Medulla oblongata (tissue), 1 donor: ENCODE measurements at regions not wholly inside any gene's neighbourhood (a gene's known extent, or its start where the extent isn't known, plus 50 kb on each side); places are given as distances from the start of the nearest gene placed in this dataset.

ENCODE experiments used
- DNase-seq: peaks from one replicate; pipeline ENCODE4 v3.0.0-alpha.2; 2015; ENCODE audit errors: extremely low spot score

- DNase-seq = no peak
Observed at GRCh38 chr22:49241174-49241851, 586.4 kb downstream of the BRD1 start.

DNA sequence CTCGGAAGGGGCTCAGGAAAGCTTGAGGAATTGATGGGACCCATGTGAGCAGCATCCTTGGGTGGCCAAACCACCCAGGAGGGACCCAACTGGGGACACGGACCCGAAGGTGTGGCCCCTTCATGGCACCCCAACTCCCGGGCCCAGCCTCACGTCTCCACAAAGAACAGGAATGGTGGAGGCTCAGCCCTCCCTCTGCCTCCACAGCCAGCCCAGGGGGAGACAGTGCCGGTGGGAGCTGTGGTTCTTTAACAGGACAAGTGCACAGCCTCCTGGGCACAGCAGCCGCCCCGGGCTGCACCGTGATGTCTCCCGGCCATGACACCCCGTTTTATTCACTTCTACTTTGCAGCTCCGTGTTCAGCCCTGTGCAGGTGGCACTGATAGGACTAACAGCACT is 587.2 kb downstream of the BRD1 start:
- DNase-seq = no peak

GRCh38 chr22:49240016-49240380 is 587.7 kb downstream of the BRD1 start:
- DNase-seq = no peak

DNA sequence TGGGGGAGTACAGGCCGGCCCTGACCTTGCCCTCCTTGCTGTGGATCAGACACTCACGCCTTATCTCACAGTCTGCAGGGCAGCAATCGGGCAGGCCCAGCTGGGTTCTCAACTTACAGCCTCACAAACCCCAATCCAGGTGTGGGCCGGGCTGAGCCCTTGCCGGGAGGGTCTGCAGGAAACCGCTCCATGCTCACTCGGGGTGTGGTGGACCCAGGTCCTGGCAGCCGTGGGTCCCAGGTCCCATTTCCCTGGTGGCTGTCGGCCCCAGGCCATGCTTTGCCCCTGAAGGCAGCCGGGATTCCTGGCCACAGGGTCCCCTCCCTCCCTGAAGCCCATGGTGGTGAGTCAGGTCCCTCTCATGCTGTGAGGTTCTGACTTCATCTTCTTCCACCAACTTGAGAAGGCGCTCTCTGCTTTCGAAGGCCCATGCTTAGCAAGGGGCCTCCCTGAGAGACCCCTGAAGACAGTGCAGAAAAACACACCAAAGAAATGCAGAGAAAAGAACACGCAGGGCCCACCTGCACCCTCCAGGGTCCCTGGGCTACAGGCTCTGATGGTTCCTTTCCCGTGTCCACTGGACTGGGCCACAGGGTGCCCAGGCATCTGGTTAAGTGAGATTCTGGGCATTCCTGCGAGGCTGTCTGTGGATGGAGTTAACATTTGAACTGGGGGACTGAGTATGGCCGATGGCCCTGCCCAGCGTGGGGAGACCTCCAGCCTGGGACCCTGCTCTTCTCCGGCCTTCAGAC is 588.2 kb downstream of the BRD1 start:
- no peak for DNase-seq

DNA sequence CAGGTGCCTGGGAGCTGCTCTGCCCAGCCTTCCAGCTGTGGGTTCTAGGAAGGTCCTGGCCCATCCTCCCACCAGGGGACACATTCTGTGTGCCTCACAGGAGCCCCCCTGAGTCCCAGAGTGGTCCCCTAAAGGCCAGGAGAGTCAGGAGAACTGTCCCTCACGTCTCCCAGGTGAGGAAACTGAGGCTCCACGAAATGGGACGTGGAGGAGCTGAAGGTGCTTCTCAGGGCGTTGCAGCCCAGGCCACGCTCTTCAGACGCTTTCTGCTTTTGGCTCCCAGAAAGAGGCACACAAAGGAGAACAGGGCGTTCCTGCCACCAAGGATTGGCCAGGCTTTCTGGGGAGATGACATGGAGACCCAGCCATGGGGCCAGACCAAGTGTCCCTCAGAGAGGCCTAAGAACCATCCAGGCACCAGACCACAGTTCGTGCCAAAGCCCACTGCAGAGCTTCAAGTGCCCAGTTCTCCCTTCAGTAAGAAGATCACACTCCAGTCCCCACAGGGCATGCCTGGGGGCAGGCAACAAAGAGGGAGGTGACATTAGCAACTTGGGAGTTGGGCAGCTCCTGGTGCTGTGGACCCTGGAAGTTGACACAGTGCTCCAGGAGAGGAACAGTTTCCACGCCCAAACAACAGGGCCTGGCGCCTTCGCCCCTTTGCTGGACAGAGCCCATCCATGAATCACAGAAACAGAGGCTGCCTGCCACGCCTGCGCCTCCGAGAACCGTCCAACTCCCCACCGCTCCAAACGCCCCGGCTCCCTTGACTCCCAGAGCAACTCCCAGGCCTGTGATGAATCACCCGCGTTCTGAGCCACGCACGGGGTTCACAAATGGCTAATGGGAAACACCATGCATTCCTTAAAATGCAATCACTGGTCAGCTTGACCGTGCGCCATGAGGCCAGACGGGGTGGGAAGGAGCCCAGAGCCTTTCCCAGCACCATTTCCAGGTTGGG is 589.2 kb downstream of the BRD1 start:
- no peak for DNase-seq

- DNase-seq = no peak
Observed at GRCh38 chr22:49237703-49238102, 590.0 kb downstream of the BRD1 start.

DNA sequence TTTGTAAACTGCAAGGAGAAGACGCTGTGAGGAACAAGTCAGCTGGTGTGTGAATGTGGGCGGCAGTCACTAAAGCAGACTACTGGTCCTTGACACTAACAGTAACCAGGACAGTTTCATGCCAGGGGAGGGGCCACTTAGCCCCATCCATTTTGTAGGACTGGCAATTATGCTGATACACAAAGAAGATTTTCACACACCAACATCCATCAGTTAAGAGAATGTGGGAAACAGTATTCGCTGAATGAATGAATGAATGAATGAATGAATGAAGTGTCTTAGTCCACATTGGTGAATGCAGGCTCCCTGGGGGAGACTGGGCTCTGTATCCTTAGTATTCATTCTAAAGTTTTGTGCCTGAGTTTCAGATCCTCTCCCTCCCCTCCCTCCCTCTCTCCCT is 590.4 kb downstream of the BRD1 start:
- DNase-seq = no peak

GRCh38 chr22:49236541-49237075 is 591.1 kb downstream of the BRD1 start:
- DNase-seq = no peak

DNA sequence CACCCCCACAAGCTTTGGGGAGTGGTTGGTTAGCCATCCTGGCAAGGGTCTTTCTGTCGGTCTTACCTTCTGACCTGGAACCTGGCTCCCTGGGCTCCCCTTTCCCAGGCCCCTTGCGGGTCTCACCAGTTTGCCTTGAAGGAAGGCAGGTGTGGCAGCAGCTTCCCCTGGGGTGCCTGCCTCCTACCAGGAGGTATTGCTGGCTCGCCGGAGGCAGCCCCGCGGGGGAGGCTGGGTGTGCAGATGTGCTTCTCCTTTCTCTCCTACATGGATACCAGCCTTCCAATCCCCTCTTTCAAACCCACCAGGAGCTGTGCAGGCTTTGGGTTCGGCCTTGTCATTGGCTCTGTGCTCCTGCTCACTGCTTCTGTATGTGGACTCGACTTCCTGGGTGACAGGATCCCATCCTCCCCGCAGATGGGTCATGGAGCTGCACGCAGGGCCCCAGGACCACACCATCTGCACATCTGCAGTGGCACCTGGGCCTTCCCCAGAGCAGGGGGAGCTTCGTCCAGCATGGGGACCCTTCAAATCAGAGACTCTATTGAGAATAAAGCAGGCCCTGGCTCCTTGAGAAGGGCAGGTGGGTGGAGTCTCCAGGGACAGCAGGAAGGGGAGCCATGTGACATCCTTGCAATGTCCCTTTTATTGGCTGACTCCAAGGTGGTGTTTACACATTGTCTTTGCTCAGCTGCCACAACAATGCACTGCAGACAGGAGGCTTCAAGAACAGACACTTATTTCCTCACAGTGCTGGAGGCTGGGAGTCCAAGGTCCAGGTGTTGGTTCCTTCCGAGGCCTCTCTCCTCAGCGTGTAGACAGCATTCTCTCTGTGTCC is 592.0 kb downstream of the BRD1 start:
- no peak for DNase-seq

- DNase-seq = no peak
Observed at GRCh38 chr22:49234459-49234858, 593.2 kb downstream of the BRD1 start.

DNA sequence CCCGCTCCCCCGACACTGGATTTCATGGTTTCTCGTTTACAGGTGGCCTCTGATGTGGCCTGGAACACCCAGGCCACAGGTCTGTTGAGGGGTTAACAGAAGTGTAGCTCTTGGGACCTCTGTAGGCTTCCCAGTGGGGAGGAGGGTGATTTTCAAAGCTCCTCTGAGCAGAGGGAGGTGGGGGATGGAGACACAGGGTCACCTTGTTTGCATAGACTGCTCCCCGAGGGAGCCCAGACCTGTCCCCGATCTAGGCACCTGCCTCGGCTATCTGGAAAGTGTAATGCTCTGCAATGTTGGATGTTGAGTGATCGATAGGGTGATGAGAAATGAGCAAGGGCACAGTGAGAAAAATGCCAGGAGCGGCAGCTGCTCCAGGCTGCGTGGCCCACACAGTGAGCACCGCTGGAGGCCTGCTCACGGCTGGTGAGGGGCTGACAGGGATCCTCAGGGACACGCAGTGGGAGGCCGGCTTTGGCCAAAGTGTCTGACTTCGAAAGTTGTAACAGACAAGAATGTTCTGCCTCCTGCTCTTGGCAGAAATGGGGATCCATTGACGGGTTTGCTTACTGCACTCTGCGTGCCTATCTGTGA is 594.1 kb downstream of the BRD1 start:
- DNase-seq = no peak

DNA sequence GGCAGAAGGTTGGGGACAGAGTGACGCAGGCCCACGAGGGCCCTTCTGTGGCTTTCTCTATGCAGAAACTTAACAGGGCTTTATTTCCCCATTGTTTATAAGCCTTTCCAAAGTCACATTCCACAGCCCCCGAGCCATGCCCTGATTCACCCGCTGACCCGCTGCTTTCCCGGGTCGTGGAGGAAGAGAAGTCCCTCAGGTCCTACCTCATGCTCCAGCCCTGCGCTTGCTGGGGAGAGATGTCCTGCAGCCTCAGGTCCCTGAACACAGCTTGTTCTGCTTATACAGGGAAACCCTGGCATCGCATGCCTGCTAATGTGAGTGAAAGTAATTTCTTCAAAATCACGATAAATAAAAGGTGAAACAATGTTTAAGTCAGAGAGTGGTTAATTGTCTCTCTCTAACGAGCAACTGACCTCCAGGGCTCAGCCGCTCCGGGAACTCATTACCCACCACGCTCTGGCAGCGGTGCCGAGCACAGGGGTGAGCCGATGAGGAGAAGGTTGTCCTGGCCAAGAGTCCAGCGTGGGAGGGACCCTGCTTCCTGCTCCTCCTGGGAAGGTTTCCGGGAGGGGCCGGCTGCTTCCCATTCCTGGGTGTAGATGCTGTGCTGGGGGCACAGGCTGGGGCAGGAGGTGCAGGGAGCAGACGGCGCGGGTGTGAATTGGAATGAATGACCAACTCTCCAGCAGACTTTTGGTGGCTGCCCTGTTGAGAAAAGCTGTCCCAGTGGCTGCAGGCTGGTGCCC is 595.2 kb downstream of the BRD1 start:
- DNase-seq = no peak

- no peak for DNase-seq
Observed at GRCh38 chr22:49230194-49230577, 597.5 kb downstream of the BRD1 start.

- DNase-seq = no peak
Observed at GRCh38 chr22:49229483-49230193, 598.0 kb downstream of the BRD1 start.

- no peak for DNase-seq
Observed at GRCh38 chr22:49228431-49229037, 599.1 kb downstream of the BRD1 start.

DNA sequence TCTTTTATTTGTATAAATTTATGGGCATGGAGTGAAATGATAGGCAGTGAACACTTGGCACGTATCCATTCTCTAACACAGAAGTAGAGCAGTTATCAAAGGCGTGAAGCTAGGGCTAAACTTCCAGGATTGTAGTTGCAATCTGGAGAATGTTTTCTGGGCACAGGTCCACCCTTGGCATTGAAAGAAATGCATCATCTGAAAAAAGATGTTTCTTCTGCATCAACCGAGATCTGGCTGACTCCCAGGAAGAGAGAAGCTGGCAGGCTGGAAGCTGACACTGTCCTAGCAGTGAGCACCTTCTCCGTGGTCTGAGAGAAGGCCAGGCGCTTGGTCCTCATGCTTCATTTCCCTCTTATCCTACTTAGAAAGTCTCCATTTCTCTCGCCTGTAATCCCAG is 600.0 kb downstream of the BRD1 start:
- no peak for DNase-seq

DNA sequence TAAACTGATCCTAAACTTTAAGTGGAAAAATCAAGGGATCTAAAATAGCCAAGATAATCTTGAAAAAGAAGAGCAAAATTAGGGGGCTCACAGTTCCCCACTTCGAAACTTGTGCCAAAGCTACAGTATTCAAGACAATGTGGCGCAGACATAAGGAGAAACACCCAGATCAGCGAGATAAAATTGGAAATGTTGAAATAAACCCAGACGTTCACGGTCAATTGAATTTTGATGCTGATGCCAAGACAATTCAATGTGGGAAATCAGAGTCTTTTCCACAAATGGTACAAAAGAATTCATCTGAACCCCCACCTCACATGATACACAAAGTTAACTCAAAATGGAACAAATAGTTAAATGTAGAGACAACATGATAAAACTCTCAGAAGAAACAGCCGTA is 601.6 kb downstream of the BRD1 start:
- no peak for DNase-seq

- no peak for DNase-seq
Observed at GRCh38 chr22:49224243-49224642, 603.4 kb downstream of the BRD1 start.

DNA sequence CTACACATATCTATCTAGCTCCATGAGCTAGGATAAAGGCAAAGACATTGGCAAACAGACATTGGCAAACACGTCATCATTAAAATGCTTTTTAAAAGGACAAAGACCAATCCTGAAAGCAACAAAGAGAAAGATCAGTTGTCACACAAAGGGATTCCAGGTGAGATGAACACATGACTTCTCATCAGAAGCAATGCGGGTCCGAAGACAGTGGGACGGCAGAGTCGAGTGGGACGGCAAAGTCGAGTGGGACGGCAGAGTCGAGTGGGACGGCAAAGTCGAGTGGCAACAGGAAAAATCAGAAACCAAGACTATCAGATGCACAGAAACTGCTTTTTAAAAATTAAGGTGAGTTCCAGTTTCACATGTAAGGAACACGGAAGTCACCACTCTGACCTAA is 609.5 kb downstream of the BRD1 start:
- no peak for DNase-seq
